A204.1 (cell line): ENCODE measurements at regions not wholly inside any gene's neighbourhood (a gene's known extent, or its start where the extent isn't known, plus 50 kb on each side); places are given as distances from the start of the nearest gene placed in this dataset.

ENCODE experiments used
- FAIRE-seq: peaks from 2 replicates; lab custom pipeline; 2012; peaks lifted over from hg19 to GRCh38; lab: Jason Lieb, UNC

DNA sequence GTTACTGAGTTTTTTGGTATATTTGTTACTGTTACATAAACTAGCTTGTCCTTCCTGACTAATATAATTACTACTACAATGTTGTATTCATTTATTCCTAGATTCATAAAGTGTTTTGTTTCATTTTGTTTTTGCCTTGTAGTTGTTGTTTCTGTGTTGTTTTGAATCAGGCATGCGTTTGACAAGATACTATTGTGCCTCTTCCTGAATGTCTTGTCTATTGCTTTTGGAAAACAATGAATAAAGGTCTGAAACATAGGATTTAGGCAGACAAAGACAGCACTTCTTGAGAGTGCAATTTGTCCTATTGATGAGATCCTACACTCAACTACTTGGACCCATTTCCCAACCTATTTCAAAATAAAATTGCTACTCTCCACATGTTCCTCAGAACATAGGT, 630.4 kb upstream of the BOD1L1 start:
- FAIRE-seq = no peak

DNA sequence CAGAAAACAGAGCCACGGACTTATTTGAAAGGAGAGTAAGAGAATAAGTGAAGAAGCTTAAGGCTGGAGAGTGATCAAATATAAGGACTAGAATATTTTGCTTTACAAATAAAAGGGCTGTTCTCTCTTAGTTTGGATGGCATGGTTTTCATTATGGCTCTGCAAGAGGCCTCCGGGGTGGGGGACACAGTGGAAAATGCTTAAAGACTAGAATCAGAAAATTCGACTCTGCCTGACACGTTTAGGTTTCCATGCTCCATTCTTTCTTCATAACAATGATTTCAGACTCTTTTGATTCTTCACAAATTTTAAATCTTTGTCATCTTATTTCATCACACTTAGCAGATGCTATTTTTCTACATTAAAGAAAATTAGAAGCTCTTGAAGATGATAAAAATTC, 632.4 kb upstream of the BOD1L1 start:
- FAIRE-seq = no peak

DNA sequence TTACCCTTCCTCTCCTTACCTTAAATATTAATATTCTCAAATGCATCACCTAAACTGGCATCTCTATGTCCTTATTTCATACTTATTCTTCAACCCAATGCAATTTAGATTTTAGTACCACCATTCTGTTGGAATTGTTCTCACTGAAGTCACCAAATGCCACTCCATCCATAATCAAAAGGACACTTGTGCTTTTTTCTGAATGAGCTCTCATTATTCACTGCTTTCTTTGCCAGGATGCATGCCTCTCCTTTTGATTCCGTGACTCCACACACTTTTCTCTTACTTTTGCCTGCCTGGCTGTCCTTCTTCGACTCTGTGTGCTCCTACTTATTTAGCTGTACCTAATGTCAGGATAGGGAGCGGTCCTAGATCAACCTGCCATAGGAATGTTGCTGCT, 633.1 kb upstream of the BOD1L1 start:
- no peak for FAIRE-seq

DNA sequence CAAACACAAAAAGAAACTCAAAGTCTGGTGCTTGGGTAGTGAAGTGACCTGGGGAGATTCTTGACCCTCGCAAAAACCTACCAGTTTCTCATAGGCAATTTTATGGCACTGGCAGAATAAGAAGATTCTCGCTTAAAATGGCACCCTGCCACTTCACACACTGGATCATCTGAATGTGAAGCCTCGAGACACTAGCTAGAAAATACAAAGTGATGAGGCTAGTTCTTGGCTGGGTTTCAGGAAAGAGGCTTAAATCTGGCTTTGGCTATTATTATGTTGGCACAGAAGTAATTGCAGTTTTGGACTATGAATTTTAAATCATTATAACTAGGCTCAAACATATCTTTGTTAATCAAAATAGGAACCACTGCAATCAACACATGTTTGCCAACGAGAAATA, 634.7 kb upstream of the BOD1L1 start:
- no peak for FAIRE-seq

DNA sequence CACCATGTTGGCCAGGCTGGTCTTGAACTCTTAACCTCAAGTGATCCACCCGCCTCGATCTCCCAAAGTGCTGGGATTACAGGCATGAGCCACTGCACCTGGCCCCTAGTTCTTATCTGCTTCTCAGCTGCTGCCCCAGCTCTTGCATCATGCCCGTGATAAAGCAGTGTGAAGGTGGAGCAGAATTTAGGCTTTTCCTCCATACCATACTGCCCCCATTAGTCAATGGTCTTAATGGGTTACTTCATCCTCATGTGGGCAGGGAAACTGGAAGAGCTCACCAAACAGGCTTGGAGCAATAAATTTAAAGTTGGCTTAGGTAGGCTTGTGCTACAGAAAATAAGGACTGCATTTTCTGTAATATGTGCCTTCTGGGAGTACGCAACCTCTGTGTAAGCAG, 636.9 kb upstream of the BOD1L1 start:
- FAIRE-seq = no peak

DNA sequence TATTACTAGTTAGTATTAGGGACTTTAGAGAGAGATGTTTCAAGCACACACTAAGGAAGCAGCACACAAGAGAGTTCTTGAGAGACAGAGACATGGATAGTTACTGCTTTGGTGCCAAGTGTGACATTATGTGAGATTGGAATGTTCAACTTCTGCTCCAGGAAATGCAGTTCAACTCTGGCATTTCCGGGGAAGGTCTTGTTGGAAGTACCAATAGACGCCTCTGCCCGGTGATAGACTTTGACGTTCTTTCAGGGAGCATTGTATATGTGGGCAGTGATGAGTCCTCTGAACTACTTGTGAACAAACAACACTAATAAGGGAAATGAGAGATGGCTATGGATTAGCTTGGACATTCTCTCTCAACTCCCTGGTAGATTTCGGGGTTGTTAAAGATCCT, 638.1 kb upstream of the BOD1L1 start:
- no peak for FAIRE-seq

DNA sequence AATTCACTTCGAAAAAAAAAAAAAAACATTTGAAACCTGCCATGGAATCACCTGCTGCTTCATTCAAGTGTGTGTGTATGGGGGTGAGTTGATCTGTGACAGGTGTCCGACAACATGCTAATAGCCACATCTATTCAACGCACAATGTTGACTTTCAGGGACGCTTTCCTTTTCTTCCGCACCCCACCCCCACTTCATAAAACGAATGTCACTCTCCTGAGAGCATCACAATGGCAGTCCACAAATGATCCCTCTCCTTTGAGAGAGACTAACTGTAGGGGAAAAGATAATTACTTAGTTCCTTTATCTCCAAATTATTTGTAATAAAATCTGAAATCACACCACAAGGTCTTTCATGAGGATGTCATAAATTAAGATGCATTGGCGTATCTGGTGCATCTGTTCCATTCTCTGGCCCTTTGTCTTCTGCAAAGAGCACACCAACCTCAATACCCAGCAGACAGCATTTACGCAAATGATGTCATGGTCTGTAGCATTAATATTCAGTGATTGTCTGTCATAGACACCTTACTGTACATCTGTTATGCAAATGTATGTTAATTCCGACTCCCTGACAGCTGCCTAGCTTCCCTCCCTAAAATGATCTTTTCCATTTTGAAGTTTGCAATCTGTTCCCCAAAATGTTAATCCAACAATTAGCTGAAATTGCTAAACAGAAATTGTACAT, 640.0 kb upstream of the BOD1L1 start:
- FAIRE-seq = no peak

DNA sequence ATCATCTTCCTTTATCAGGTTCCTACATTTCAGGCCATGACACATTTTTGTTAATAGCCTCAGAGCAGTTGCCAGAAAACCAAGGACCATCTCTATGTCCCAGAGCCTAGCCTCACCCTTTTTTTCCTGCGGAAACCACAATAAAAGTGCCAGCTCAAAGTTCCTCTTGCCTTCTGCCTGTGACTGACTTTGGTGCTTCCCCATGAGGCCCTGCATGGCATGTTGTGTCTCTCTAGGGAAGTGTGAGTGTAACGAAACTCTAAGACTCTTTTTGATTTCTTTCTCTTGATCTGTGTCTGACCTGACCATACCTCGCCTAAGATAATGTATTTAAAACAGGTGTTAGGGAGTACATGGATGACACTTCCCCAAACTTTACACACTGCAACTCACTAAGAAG, 642.3 kb upstream of the BOD1L1 start:
- no peak for FAIRE-seq

DNA sequence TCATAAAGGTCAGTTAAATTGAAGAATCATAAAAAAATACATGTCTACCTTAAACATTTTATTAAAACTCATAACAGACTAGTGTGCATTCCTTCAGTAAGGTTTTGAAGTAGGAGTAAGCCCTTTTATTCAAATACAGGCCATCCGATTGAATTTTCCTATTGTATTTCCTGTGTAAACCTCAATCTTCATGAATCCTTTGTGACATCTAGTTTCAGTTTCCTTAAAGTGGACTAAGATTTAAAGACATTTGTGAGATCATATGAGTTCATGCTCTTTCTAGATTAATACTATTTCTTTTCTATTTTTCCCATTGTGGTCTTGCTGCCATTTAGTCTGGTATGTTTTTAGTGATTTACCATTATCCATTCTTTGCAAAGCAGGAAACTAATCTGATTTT, 644.7 kb upstream of the BOD1L1 start:
- FAIRE-seq = no peak

DNA sequence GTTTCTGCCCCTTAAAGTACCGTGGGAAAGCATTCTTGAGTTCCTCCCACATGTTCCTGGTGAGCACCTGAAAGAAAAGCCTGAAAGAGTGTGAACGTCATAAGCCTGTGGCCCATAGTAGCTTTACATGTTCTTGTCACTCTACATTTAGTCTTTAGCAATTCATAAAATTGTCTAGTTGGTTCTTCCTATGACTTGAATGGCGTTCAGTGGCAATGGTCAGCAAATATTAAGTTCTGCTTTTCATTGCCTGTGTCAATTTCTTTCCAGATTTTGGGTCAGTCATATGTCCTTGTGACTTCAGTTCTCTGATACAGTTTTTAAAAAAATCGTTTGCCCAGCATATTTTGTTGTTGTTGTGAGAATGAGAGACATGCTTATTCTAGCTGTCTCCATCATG, 650.0 kb upstream of the BOD1L1 start:
- FAIRE-seq = no peak

DNA sequence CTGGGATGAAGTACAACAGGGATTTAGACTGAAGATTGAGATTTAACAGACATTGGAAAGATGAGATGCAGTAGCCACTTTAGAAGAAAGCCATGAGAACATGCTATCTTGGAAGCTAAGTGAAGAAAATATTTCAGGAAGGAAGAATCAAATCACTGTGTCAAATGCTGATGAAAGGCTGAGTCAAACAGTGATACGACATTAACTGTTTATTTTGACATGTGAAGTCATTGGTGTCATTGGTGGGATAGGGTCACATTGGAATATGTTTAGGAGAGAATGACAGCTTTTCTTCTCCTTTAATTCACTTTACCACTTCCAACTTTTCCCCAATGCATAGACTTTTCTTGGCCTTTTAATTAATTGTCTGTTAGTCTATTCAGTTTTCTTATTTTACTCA, 653.0 kb upstream of the BOD1L1 start:
- FAIRE-seq = no peak

DNA sequence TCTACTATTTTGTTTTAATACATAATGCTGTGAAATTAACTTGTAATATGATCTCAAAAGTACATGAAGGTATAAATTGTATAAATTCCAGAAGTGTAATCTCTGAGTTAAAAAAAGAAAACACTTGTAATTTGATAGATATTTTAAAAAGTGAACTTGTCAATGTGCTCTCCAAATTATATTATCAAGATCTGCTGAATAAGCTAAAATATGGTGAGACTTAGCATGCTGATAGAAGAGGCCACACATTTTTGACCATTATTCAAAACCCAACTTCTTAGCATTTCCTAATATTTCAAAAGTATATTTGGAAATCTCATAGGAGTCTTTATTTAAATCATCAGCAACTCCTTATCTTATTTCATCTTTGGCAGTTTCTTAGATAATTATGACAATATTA, 657.1 kb upstream of the BOD1L1 start:
- no peak for FAIRE-seq

DNA sequence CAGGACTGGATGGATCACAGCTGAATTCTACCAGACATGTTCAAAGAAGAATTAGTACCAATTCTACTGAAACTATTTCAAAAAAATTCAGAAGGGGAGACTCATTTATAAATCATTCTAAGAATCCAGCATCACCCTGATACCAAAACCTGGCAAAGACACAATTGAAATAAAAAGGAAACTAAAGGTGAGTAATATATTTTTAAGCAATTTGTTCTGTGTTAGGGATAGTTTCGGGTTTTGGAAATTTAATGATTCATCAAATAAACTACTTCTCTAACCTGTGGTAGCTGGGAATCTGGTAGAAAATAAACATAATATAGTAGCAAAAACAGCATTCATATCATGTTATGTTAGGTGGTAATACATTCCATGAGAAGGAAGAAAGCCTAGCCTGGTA, 662.2 kb upstream of the BOD1L1 start:
- FAIRE-seq = no peak

DNA sequence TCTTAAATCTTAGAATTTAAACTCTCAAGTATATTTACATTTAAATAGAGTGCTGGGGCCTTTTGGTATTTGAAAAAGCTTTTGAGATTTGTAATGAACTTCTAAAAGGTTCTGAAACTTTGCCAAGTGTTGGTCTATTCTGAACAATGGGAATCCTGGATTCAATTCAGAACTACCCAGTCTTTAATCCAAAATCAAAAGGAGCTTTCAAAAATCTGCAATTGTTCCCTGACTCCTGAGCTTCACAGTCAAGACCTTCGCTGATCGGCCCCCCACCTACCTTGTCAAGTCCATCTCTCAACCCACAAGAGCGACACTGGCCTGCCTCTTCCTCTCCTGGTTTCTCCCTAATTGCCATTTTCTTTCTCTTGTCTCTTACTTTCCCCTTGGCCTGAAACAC, 666.1 kb upstream of the BOD1L1 start:
- FAIRE-seq = no peak

DNA sequence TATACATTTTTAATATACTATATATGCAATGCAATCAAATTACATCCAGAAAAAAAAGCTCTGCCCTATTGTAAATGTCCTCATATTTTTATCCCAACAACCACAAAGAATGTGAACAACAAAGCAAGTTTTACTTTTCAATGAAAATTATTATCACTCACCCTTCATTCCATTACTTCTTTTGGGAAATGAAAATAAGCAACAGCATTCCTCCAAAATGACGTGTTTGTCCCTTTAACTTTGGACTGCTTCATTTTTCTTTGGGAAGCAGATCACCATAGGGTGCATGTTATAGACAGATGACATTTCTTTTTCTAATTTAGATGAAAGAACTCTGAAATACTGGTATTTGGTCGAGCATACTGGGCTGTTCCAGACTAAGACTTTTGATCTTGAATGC, 667.1 kb upstream of the BOD1L1 start:
- FAIRE-seq = no peak

DNA sequence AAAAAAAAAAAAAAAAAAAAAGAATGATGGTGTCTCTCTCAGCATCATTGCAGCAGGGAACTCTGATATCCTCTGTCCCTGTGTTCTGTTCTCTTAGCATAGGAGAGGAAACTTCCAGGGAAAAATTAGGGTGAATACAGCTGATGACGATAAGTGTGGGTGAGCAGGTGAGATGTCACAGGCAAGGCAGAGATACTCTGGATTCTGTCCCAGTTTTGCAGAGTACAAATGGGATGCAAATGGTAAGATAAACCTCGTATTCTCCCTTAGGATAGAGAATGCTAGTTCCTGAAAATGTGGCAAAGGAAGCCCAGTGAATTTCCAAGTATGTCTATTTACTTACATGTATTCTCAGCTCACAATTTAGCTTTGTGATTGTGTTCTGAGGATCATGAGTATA, 671.6 kb upstream of the BOD1L1 start:
- no peak for FAIRE-seq

DNA sequence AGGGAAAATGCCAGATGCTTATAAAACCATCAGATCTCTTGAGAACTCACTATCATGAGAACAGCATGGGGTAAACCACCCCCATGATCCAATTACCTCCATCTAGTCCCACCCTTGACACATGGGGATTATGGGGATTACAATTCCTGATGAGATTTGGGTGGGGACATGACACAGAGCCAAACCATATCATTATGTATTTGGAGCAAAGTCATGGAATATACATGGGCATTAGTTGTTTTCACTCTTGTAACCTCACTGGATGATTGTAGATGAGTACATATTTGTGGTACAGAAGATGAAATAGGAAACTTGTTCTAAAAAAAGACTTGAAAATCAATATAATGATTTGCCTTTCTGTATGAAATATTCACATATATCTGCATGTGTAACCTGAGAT, 674.5 kb upstream of the BOD1L1 start:
- FAIRE-seq = no peak

DNA sequence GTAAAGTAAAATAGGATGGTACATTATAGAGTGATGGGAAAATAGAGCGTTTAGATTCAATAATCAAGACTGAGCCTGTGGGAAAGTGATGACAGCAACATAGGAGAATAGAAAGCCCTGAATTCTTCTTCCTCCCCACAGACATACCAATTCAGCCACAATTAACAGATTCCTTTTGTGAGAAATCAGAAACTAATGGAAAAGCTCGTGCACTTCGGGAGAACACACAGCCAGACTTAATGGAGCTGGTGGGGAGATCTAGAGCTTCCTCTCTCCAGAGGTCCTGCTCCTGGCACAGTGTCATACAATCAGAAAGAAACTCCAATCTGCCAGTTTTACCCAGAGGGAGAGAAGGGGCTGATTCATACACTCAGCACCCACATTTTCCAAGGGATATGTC, 676.3 kb upstream of the BOD1L1 start:
- no peak for FAIRE-seq

DNA sequence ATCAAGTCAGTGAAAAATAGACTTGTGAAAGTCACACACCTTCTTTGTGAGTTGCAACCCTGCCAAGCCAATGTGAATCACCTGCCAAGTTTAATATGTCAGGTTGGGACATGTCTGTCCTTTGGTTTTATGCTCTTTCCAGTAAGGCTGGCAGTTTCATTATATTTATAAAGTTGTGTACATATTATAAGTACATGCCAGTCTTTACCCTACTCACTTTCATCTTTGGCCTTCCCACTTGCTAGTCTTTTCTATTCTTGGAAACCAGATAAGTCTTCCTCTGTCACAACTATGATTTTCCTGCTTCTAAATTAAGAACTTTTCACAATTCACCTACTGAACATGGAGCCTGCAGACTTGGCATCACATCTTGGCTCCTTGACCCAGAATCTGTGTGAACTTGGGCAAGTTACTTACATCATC, 680.7 kb upstream of the BOD1L1 start:
- no peak for FAIRE-seq

DNA sequence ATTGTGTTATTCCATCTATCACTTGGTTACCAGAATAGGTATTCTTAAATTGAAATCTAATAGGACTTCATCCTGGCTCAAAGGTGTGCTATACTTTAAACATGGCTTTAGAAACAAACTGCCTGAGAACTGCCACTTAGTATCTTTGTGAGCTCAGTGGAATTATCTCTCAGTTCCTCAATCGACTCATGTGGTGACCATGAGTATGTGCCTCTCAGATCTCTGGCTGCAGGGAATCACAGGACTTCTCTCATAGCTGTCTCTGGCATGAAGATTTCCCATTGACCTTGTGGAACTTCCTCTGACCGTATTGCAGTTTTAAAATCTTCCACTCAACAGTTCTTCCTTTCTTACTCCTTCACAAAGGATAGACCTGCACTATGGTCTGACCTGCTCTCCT, 681.9 kb upstream of the BOD1L1 start:
- no peak for FAIRE-seq

DNA sequence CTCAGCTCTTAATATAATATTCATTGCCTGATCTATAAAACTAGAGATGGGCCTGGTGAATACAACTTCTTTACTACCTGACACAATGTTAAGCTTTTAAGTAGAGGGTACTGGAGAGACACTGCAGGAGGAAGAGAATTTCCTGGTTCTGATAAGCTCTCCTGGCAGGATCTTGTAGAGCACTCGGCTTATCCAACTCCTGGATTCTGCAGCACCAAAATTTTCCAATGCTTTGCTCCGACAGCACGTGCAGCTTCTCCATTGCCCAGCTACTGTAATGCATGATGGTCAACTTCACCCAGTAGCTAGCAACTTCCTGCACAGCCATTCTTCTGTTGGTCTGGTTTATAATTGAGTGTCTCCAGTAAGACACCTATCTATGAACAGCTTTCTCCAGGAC, 686.2 kb upstream of the BOD1L1 start:
- no peak for FAIRE-seq

DNA sequence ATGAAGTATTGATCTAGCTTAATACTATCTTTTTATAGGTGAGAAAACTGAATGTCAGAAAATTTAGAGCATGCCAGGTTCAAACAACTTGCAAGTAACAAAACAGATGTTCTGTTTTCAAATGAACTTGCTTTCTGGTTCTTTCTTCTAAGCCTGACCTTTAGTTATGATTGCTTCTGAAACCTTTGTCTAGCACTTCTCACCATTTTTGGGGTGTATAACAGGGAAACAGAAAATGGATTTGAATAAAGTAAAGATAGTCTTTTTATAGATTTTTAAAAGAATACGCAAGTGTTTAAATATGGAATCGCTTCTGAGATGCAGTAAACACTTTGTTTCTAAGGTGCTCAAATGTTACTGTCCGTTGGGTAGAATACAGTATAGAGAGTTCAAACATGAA, 687.2 kb upstream of the CPEB2 start:
- FAIRE-seq = no peak

DNA sequence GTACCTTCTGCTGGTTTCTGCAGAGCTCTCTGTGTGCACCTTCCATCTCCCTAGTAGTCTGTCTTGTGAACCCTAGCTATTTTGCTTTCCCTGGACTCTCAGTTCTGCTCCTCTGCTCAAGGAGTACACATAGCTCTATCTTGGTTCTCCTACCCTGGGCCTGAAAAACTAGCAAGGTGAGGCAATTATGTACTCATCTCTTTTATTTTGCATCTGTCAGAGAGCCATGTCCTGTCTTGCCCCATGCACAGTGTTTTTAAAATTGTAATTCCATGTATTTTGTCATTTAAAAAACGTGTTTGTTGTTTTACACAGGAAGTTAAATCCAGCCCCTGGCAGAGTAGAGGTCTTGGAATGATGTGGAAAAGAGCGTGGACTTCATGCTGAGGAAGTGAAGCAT, 684.9 kb upstream of the CPEB2 start:
- no peak for FAIRE-seq

DNA sequence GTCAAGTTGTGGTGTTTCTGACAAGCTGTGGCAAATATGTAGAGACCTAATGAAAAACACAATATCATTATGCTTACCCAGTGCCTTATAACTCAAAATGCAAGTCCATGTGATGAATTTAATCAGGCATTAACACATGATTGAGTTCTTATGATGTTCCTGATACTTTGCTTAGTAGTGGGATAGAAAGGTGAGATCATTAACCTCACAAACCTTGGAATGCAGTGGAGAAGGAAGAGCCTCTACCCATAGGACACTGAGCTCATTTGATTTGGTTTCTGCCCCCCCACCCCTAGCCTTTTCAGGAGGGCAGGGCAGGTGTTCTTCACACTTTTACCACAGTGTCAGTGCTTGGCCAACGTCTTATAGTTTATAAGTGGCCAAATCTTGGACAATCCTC, 683.6 kb upstream of the CPEB2 start:
- no peak for FAIRE-seq

DNA sequence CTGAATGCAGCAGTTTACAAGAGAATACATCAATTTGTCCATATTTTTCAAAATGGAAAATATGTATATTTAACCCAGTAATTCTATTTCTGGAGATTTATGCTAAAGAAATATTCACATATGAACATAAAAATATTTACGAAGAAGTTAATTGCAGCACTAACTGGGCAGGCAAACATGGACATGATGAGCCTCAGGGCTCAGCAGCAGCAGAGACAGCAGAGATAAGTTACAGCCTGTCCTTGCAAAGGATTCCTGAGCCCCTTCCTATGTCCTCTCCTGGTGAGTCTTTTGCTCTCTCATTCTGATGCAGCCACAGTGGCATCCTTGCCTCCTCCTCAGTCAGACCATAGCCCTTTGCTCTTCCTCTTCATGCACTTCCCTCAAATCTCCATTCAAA, 680.6 kb upstream of the CPEB2 start:
- FAIRE-seq = no peak
